Prostate gland (tissue), 2 donors: ENCODE measurements at regions not wholly inside any gene's neighbourhood (a gene's known extent, or its start where the extent isn't known, plus 50 kb on each side); places are given as distances from the start of the nearest gene placed in this dataset.

Experiments used
- CTCF ChIP-seq, 4 experiments: fragments of 200-600 bp in 2 of 4; fragments of 450-650 bp in 2 of 4; sonication (generic) in 2 of 4; IDR thresholded peaks; 1 replicate in 3 of 4; 2 replicates in 1 of 4; pipeline ENCODE4 v1.5.1; 2016 to 2019; ENCODE audit warnings: antibody characterized with exemption in 4 of 4, mild to moderate bottlenecking in 2 of 4, moderate library complexity in 2 of 4
- POLR2AphosphoS5 ChIP-seq: sonication (generic); formaldehyde crosslinking; IDR thresholded peaks from one replicate; pipeline ENCODE4 v1.6.1; 2017; ENCODE audit warnings: antibody characterized with exemption

GRCh38 chr11:112440518-112440917 is 179.9 kb upstream of the PLET1 start:
- TF ChIP-seq POLR2AphosphoS5 (no peak), CTCF (IDR thresholded peaks at IDR 0.05) (no peak)
